Stomach (tissue), 4 donors: ENCODE measurements at regions not wholly inside any gene's neighbourhood (a gene's known extent, or its start where the extent isn't known, plus 50 kb on each side); places are given as distances from the start of the nearest gene placed in this dataset.

Experiments
- CTCF ChIP-seq, 7 experiments: fragments of 450-650 bp in 4 of 7; fragments of 200-600 bp in 3 of 7; sonication (generic) in 3 of 7; IDR thresholded peaks; one replicate each; pipeline ENCODE4 v1.5.1; 2016 to 2019; ENCODE audit warnings: antibody characterized with exemption in 7 of 7, control low read depth in 2 of 7, mild to moderate bottlenecking in 1 of 7
- POLR2AphosphoS5 ChIP-seq, 3 donors: sonication (generic); formaldehyde crosslinking; IDR thresholded peaks; one replicate each; pipeline ENCODE4 v1.6.1; 2016; ENCODE audit warnings: antibody characterized with exemption in 3 of 3

- TF ChIP-seq CTCF (IDR thresholded peaks at IDR 0.05) (no peak), POLR2AphosphoS5 (IDR thresholded peaks at IDR 0.05) (no peak)
Measured at GRCh38 chr2:70374616-70375015, 72.7 kb upstream of the FAM136A start.
